ENCODE measurements at regions not wholly inside any gene's neighbourhood (a gene's known extent, or its start where the extent isn't known, plus 50 kb on each side); places are given as distances from the start of the nearest gene placed in this dataset.
"Not testable (repeated sequence)": the region's sequence is repeated elsewhere in the genome, so short reads cannot be mapped to it uniquely, and the experiment has no call there.

GRCh38 chr3:145013931-145014330 is 1042.3 kb downstream of the DIPK2A start:
- no peak overlapping the region for H3K27ac Mint-ChIP-seq
- peaks cover 7% of the 10 kb centered on the region for H3K9me3 Mint-ChIP-seq
- no peak for ATAC-seq
- DNase-seq (ENCODE audit: low spot score in 2 of 2), result no peak
- H3K4me3 Mint-ChIP-seq, result no peak overlapping the region
- no peaks in the 10 kb centered on the region for H3K4me1 Mint-ChIP-seq
- no peaks in the 10 kb centered on the region for H3K36me3 Mint-ChIP-seq

- no peaks in the 10 kb centered on the region for H3K4me1 Mint-ChIP-seq
Measured at GRCh38 chr3:145015253-145015652, 1043.6 kb downstream of the DIPK2A start.

GRCh38 chr3:145017959-145018358 is 1046.3 kb downstream of the DIPK2A start:
- peaks cover 8% of the 10 kb centered on the region for H3K9me3 Mint-ChIP-seq
- no peak overlapping the region for H3K4me3 Mint-ChIP-seq
- no peaks in the 10 kb centered on the region for H3K36me3 Mint-ChIP-seq
- no peak for DNase-seq (ENCODE audit: low spot score in 2 of 2)
- H3K4me1 Mint-ChIP-seq, result no peaks in the 10 kb centered on the region
- no peak for ATAC-seq
- no peak overlapping the region for H3K27ac Mint-ChIP-seq

More at GRCh38 chr3:145015253-145015652, 1043.6 kb downstream of the DIPK2A start:
- no peaks in the 10 kb centered on the region for H3K36me3 Mint-ChIP-seq
- ATAC-seq, result no peak
- H3K27ac Mint-ChIP-seq, result no peak overlapping the region
- peaks cover 4% of the 10 kb centered on the region for H3K9me3 Mint-ChIP-seq
- no peak overlapping the region for H3K4me3 Mint-ChIP-seq
- no peak for DNase-seq (ENCODE audit: low spot score in 2 of 2)

- DNase-seq (ENCODE audit: low spot score in 2 of 2) (no peak), ATAC-seq (no peak)
- Mint-ChIP-seq H3K4me1 (no peaks in the 10 kb centered on the region), H3K4me3 (no peak overlapping the region), H3K27ac (no peak overlapping the region), H3K36me3 (no peaks in the 10 kb centered on the region), H3K9me3 (peaks cover 13% of the 10 kb centered on the region)
Measured at GRCh38 chr3:145022447-145022846, 1050.8 kb downstream of the DIPK2A start.

GRCh38 chr3:145024700-145025099 is 1053.1 kb downstream of the DIPK2A start:
- no peaks in the 10 kb centered on the region for H3K4me1 Mint-ChIP-seq
- ATAC-seq (no peak), DNase-seq (ENCODE audit: low spot score in 2 of 2) (no peak)
- no peak overlapping the region for H3K4me3 Mint-ChIP-seq
- no peaks in the 10 kb centered on the region for H3K36me3 Mint-ChIP-seq
- no peak overlapping the region for H3K27ac Mint-ChIP-seq
- H3K9me3 Mint-ChIP-seq, result peaks cover 16% of the 10 kb centered on the region

- peaks cover 16% of the 10 kb centered on the region for H3K9me3 Mint-ChIP-seq
- H3K27ac Mint-ChIP-seq; H3K36me3 Mint-ChIP-seq; H3K4me3 Mint-ChIP-seq; DNase-seq (ENCODE audit: low spot score in 2 of 2); ATAC-seq; H3K4me1 Mint-ChIP-seq: not testable (repeated sequence)
Measured at GRCh38 chr3:145027186-145027585, 1055.6 kb downstream of the DIPK2A start.

- Mint-ChIP-seq H3K4me1 (no peaks in the 10 kb centered on the region), H3K36me3 (no peaks in the 10 kb centered on the region), H3K27ac (no peak overlapping the region), H3K4me3 (no peak overlapping the region), H3K9me3 (peaks cover 15% of the 10 kb centered on the region)
- ATAC-seq, result no peak
- no peak for DNase-seq (ENCODE audit: low spot score in 2 of 2)
Measured at GRCh38 chr3:145032791-145033190, 1061.2 kb downstream of the DIPK2A start.

GRCh38 chr3:145035682-145036081 is 1064.1 kb downstream of the DIPK2A start:
- no peak overlapping the region for H3K27ac Mint-ChIP-seq
- peaks cover 15% of the 10 kb centered on the region for H3K9me3 Mint-ChIP-seq
- no peaks in the 10 kb centered on the region for H3K36me3 Mint-ChIP-seq
- no peak for ATAC-seq
- no peak for DNase-seq (ENCODE audit: low spot score in 2 of 2)
- no peaks in the 10 kb centered on the region for H3K4me1 Mint-ChIP-seq
- no peak overlapping the region for H3K4me3 Mint-ChIP-seq

GRCh38 chr3:145054055-145054454 is 1082.4 kb downstream of the DIPK2A start:
- H3K9me3 Mint-ChIP-seq; H3K4me1 Mint-ChIP-seq; H3K36me3 Mint-ChIP-seq; H3K4me3 Mint-ChIP-seq; H3K27ac Mint-ChIP-seq; ATAC-seq; DNase-seq (ENCODE audit: low spot score in 2 of 2): not testable (repeated sequence)

- Mint-ChIP-seq H3K27ac (no peak overlapping the region), H3K36me3 (no peaks in the 10 kb centered on the region)
- ATAC-seq, result no peak
Measured at GRCh38 chr3:145055375-145056076, 1083.9 kb downstream of the DIPK2A start.

GRCh38 chr3:145058483-145058882 is 1086.9 kb downstream of the DIPK2A start:
- ATAC-seq (no peak), DNase-seq (ENCODE audit: low spot score in 2 of 2) (no peak)
- H3K27ac Mint-ChIP-seq, result no peak overlapping the region
- peaks cover 9% of the 10 kb centered on the region for H3K9me3 Mint-ChIP-seq
- H3K4me1 Mint-ChIP-seq, result no peaks in the 10 kb centered on the region
- no peak overlapping the region for H3K4me3 Mint-ChIP-seq
- H3K36me3 Mint-ChIP-seq, result no peaks in the 10 kb centered on the region

More at GRCh38 chr3:145055375-145056076, 1083.9 kb downstream of the DIPK2A start:
- no peaks in the 10 kb centered on the region for H3K9me3 Mint-ChIP-seq
- no peak overlapping the region for H3K4me3 Mint-ChIP-seq
- no peaks in the 10 kb centered on the region for H3K4me1 Mint-ChIP-seq
- DNase-seq (ENCODE audit: low spot score in 2 of 2), result no peak

- Mint-ChIP-seq H3K36me3 (no peaks in the 10 kb centered on the region), H3K9me3 (peaks cover 12% of the 10 kb centered on the region), H3K4me1 (no peaks in the 10 kb centered on the region), H3K27ac (no peak overlapping the region), H3K4me3 (no peak overlapping the region)
- no peak for DNase-seq (ENCODE audit: low spot score in 2 of 2)
- ATAC-seq, result no peak
Measured at GRCh38 chr3:145063616-145064015, 1092.0 kb downstream of the DIPK2A start.

- ATAC-seq (no peak), DNase-seq (ENCODE audit: low spot score in 2 of 2) (no peak)
- Mint-ChIP-seq H3K9me3 (no peaks in the 10 kb centered on the region), H3K36me3 (no peaks in the 10 kb centered on the region), H3K27ac (no peak overlapping the region), H3K4me3 (no peak overlapping the region), H3K4me1 (no peaks in the 10 kb centered on the region)
Measured at GRCh38 chr3:145070795-145071194, 1090.2 kb downstream of the PLOD2 start.

GRCh38 chr3:145079436-145079835 is 1081.5 kb downstream of the PLOD2 start:
- H3K4me3 Mint-ChIP-seq, result no peak overlapping the region
- ATAC-seq, result no peak
- no peak for DNase-seq (ENCODE audit: low spot score in 2 of 2)
- peaks cover 10% of the 10 kb centered on the region for H3K9me3 Mint-ChIP-seq
- no peaks in the 10 kb centered on the region for H3K36me3 Mint-ChIP-seq
- no peak overlapping the region for H3K27ac Mint-ChIP-seq
- no peaks in the 10 kb centered on the region for H3K4me1 Mint-ChIP-seq

- H3K27ac Mint-ChIP-seq, result no peak overlapping the region
- ATAC-seq (no peak), DNase-seq (ENCODE audit: low spot score in 2 of 2) (no peak)
- H3K9me3 Mint-ChIP-seq, result peaks cover 15% of the 10 kb centered on the region
- no peaks in the 10 kb centered on the region for H3K4me1 Mint-ChIP-seq
- no peak overlapping the region for H3K4me3 Mint-ChIP-seq
- no peaks in the 10 kb centered on the region for H3K36me3 Mint-ChIP-seq
Measured at GRCh38 chr3:145087038-145087437, 1073.9 kb downstream of the PLOD2 start.

GRCh38 chr3:145088917-145089316 is 1072.1 kb downstream of the PLOD2 start:
- Mint-ChIP-seq H3K4me3 (no peak overlapping the region), H3K9me3 (peaks cover 10% of the 10 kb centered on the region), H3K36me3 (no peaks in the 10 kb centered on the region), H3K4me1 (no peaks in the 10 kb centered on the region), H3K27ac (no peak overlapping the region)
- no peak for ATAC-seq
- no peak for DNase-seq (ENCODE audit: low spot score in 2 of 2)

Measured in stimulated activated effector memory CD8-positive, alpha-beta T cell treated with anti-CD3 and anti-CD28 coated beads, Interleukin-12 subunit alpha, Interleukin-12 subunit beta, amount 100 ng/mL, for 72 hours (primary cell).